GM06990 (cell line): ENCODE measurements at regions not wholly inside any gene's neighbourhood (a gene's known extent, or its start where the extent isn't known, plus 50 kb on each side); places are given as distances from the start of the nearest gene placed in this dataset.

ENCODE experiments used
- DNase-seq: peaks from one replicate; pipeline ENCODE4 v3.0.0-alpha.2; 2011; ENCODE audit not compliant: insufficient read length; ENCODE audit errors: extremely low read depth
- H3K27me3 ChIP-seq: replicated peaks from 2 replicates; pipeline ENCODE4 v1.6.0; 2011; ENCODE audit warnings: low read length; ENCODE audit not compliant: control insufficient read depth, insufficient read depth
- H3K36me3 ChIP-seq: 2 replicates; pipeline ENCODE4 v1.5.1; 2011; ENCODE audit warnings: low read length; ENCODE audit not compliant: control insufficient read depth, insufficient read depth
- H3K4me3 ChIP-seq: replicated peaks from 2 replicates; pipeline ENCODE4 v1.5.1; 2011; ENCODE audit warnings: low read depth, mild to moderate bottlenecking, control low read depth, low read length
- TF ChIP-seq, protein P1 (sequence below): IDR thresholded peaks from 2 replicates; pipeline ENCODE4 v1.5.1; 2011; ENCODE audit warnings: low read length, control low read depth, mild to moderate bottlenecking, inconsistent platforms; ENCODE audit not compliant: insufficient read depth, poor library complexity, severe bottlenecking

DNA sequence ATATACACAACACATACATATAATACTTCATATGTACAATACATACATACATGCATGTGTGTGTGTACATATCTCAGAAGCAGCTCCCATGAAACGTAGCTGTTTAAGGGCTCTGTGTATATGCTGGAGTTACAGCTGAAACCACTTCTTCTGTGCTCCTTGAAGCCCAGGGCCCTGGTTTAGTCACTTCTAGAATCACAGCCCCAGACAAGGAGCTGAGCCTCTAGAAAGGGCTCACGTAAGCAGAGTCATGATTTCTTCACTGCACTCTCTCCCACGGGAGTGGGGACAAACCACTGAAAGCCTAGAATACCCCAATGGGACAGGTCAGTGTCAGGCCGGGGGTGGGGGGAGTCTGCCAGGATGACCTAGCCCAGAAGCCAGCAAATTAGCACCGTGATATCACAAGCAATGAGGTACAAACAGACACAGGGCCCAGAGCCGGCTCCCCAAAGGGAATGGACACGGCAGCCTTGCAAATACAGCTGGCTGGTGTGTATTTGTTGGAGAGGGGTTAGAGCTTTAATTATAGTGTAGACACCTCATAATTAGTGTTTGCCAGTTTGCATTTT, 90.3 kb downstream of the C1QL2 start:
- H3K4me3 ChIP-seq, result no peak overlapping the region
- no peak for DNase-seq
- no peaks in the 10 kb centered on the region; the same call in 1 of the 2 replicates for H3K27me3 ChIP-seq
- TF ChIP-seq, protein P1, sequence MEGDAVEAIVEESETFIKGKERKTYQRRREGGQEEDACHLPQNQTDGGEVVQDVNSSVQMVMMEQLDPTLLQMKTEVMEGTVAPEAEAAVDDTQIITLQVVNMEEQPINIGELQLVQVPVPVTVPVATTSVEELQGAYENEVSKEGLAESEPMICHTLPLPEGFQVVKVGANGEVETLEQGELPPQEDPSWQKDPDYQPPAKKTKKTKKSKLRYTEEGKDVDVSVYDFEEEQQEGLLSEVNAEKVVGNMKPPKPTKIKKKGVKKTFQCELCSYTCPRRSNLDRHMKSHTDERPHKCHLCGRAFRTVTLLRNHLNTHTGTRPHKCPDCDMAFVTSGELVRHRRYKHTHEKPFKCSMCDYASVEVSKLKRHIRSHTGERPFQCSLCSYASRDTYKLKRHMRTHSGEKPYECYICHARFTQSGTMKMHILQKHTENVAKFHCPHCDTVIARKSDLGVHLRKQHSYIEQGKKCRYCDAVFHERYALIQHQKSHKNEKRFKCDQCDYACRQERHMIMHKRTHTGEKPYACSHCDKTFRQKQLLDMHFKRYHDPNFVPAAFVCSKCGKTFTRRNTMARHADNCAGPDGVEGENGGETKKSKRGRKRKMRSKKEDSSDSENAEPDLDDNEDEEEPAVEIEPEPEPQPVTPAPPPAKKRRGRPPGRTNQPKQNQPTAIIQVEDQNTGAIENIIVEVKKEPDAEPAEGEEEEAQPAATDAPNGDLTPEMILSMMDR, result no peak
- no peaks in the 10 kb centered on the region for H3K36me3 ChIP-seq

DNA sequence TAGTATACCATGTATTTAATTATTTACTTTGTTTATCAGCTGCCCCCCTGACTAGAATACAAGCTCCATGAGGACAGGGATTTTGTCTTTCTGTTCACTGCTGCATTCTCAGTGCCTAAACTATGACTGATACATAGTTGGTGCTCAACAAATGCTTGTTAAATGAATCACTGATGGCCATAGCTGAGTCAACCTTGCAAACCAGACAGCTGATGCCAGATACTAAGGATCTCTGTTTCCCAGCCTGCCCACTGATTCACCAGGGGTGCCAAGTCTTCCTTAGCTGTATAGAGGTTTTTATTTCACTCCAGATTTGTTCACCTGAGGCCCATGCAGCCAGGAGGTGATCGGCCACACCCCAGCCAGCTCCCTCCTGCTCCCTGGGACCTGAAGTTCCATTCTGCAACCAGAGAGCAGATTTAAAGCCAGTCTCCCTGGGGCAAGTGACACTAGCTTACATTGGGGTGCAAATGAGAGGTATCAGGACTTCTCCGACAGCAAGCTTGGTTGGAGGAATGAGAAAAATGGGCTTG, 92.2 kb downstream of the C1QL2 start:
- no peak for DNase-seq
- TF ChIP-seq, protein P1, result no peak

DNA sequence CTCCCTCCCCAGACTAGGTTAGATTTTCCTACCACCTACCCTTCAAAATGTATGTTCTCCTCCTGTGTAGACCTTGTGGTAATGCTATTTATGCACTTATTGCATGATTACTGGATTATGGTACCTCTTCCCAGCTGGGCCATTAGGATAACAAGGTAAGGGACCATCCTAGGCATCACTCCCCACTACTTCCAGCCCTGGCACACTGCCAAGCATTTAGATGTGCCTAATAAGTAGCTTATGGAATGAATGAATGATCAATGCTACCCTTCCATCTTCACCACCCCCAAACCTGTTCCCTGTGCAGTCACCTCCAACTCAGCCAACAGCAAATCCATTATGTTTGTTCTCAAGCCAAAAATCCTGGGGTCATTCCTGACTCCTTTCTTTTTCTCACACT, 93.4 kb downstream of the C1QL2 start:
- Histone ChIP-seq H3K4me3 (no peak overlapping the region), H3K36me3 (no peaks in the 10 kb centered on the region), H3K27me3 (no peaks in the 10 kb centered on the region; the same call in 1 of the 2 replicates)
- TF ChIP-seq, protein P1, result no peak
- DNase-seq, result no peak

More for the DNA sequence above, 92.2 kb downstream of the C1QL2 start:
- Histone ChIP-seq H3K27me3 (no peaks in the 10 kb centered on the region; the same call in 1 of the 2 replicates), H3K36me3 (no peaks in the 10 kb centered on the region), H3K4me3 (no peak overlapping the region)

DNA sequence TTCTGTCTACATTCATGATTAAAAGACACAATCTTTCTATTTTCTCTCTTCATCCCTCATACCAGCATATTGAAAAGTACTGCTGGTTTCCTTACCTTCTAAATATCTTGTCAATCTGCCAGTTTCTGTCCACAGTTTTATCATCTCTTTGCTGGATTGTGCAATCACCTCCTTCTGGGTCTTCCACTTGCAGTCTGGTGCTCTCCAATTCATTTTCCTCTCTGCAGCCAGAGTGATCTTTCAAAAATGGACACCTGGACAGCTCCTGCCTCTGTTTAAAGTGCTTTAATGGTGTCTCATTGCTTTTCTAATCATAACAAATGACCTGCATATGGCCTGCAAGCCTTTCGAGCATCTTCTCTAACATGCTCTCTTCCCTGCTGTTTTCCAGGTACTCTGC, 94.0 kb downstream of the C1QL2 start:
- no peaks in the 10 kb centered on the region; the same call in 1 of the 2 replicates for H3K27me3 ChIP-seq
- H3K36me3 ChIP-seq, result no peaks in the 10 kb centered on the region
- no peak overlapping the region for H3K4me3 ChIP-seq
- TF ChIP-seq, protein P1, result no peak
- DNase-seq, result no peak

DNA sequence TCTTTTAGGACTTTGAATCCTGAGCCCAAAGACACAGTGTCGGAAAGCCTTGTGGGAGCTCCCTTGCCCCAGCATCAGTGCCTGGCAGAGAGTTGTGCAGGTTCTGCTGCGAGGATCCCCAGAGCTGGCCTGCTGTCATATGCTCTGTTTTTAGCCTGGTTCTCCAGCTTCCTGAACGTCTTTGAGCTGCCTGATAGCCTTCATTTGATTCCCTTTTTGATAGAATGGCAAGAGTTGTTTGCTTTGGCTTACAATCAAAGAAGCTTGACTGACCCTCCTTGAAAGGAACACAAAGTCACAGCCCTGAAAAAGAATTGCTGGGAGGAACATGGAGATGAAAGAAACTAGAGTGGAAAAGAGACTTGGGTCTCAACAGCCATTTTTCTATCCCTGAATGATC, 95.4 kb downstream of the C1QL2 start:
- TF ChIP-seq, protein P1, result no peak
- Histone ChIP-seq H3K27me3 (no peaks in the 10 kb centered on the region), H3K4me3 (no peak overlapping the region), H3K36me3 (no peaks in the 10 kb centered on the region)
- no peak for DNase-seq

DNA sequence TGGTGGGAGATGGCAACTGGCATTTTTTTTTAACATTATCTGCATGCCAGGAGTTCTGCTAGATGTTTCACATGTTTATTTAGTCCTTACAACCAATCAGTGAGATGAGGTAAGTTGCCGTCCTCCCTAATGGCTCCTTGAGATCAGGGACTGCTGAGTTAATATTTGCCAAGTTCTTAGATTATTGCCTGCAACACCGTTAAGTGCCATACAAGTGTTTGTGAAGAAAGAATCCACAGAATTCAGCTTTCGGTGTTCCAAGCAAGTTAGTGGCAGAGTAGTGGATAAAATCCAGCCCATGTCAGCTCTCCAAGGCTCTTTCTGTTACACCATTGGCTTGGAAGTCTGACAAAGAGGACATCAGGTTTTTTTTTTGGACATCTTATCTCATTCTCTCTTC, 95.9 kb downstream of the C1QL2 start:
- H3K36me3 ChIP-seq, result no peaks in the 10 kb centered on the region
- H3K4me3 ChIP-seq, result no peak overlapping the region
- DNase-seq, result no peak
- TF ChIP-seq, protein P1, result no peak
- no peaks in the 10 kb centered on the region for H3K27me3 ChIP-seq
